ENCODE measurements at regions not wholly inside any gene's neighbourhood (a gene's known extent, or its start where the extent isn't known, plus 50 kb on each side); places are given as distances from the start of the nearest gene placed in this dataset.

- TF ChIP-seq CTCF (IDR thresholded peaks at IDR 0.05), result no peak
- TF ChIP-seq POLR2A (IDR thresholded peaks at IDR 0.05), result no peak
Measured at GRCh38 chr3:159453036-159453435, 535.6 kb upstream of the IL12A start.
